ENCODE measurements at regions not wholly inside any gene's neighbourhood (a gene's known extent, or its start where the extent isn't known, plus 50 kb on each side); places are given as distances from the start of the nearest gene placed in this dataset.
A peak's percentile ranks its signal among the peaks of the same experiment; 100 is the strongest.

GRCh38 chr18:45384962-45385315 is 230.3 kb upstream of the SLC14A2 start:
- H3K9me3 ChIP-seq: no peaks in the 10 kb centered on the region
- H3K27me3 ChIP-seq: no peaks in the 10 kb centered on the region
- intact Hi-C loops (cut with DNase I): loop anchor here (10.0 kb wide), 4 partner anchors 110 to 1760 kb away; partner anchors contain the start of gene SETBP1
- H3K27ac ChIP-seq: no peak overlapping the region
- no peak for DNase-seq
- H3K4me1 ChIP-seq: no peaks in the 10 kb centered on the region
- no peaks in the 10 kb centered on the region for H3K36me3 ChIP-seq
- H3K9ac ChIP-seq (ENCODE audit: low read depth in 2 of 2, low read length in 2 of 2): no peak overlapping the region
- TF ChIP-seq CTCF (IDR thresholded peaks at IDR 0.05): no peak
- no peak overlapping the region for H3K4me3 ChIP-seq

- H3K9ac ChIP-seq (ENCODE audit: low read depth in 2 of 2, low read length in 2 of 2): no peak overlapping the region
- DNase-seq: peak; percentile 32
- no peaks in the 10 kb centered on the region for H3K4me1 ChIP-seq
- H3K36me3 ChIP-seq: no peaks in the 10 kb centered on the region
- H3K27me3 ChIP-seq: no peaks in the 10 kb centered on the region
- no peaks in the 10 kb centered on the region for H3K9me3 ChIP-seq
- no peak overlapping the region for H3K4me3 ChIP-seq
- TF ChIP-seq CTCF (IDR thresholded peaks at IDR 0.05): no peak
- H3K27ac ChIP-seq: no peak overlapping the region
- intact Hi-C loops (cut with DNase I): loop anchor here (10.0 kb wide), 4 partner anchors 111 to 1761 kb away; partner anchors contain the start of gene SETBP1
Observed at GRCh38 chr18:45386041-45386655, 229.1 kb upstream of the SLC14A2 start.

- TF ChIP-seq CTCF (IDR thresholded peaks at IDR 0.05): no peak
- Histone ChIP-seq H3K36me3 (no peaks in the 10 kb centered on the region), H3K9ac (ENCODE audit: low read depth in 2 of 2, low read length in 2 of 2) (no peak overlapping the region), H3K4me3 (no peak overlapping the region), H3K27me3 (no peaks in the 10 kb centered on the region), H3K9me3 (no peaks in the 10 kb centered on the region), H3K4me1 (no peaks in the 10 kb centered on the region), H3K27ac (no peak overlapping the region)
- intact Hi-C loops (cut with DNase I): loop anchor here (10.0 kb wide), 4 partner anchors 112 to 1762 kb away; partner anchors contain the start of gene SETBP1
- DNase-seq: no peak
Observed at GRCh38 chr18:45387229-45387628, 228.0 kb upstream of the SLC14A2 start.

- no peak for TF ChIP-seq CTCF (IDR thresholded peaks at IDR 0.05)
- H3K27ac ChIP-seq: no peak overlapping the region
- H3K27me3 ChIP-seq: no peaks in the 10 kb centered on the region
- no peak overlapping the region for H3K4me3 ChIP-seq
- H3K9me3 ChIP-seq: no peaks in the 10 kb centered on the region
- H3K9ac ChIP-seq (ENCODE audit: low read depth in 2 of 2, low read length in 2 of 2): no peak overlapping the region
- DNase-seq: no peak
- intact Hi-C loops (cut with DNase I): no loop called here
- H3K36me3 ChIP-seq: no peaks in the 10 kb centered on the region
- H3K4me1 ChIP-seq: no peaks in the 10 kb centered on the region
Observed at GRCh38 chr18:45398448-45398847, 216.8 kb upstream of the SLC14A2 start.

GRCh38 chr18:45399146-45399545 is 216.1 kb upstream of the SLC14A2 start:
- intact Hi-C loops (cut with DNase I): no loop called here
- Histone ChIP-seq H3K9me3 (no peaks in the 10 kb centered on the region), H3K9ac (ENCODE audit: low read depth in 2 of 2, low read length in 2 of 2) (no peak overlapping the region), H3K27me3 (no peaks in the 10 kb centered on the region), H3K27ac (no peak overlapping the region), H3K4me1 (no peaks in the 10 kb centered on the region), H3K36me3 (no peaks in the 10 kb centered on the region), H3K4me3 (no peak overlapping the region)
- no peak for DNase-seq
- TF ChIP-seq CTCF (IDR thresholded peaks at IDR 0.05): no peak
